Large intestine (tissue), 3 donors: ENCODE measurements at regions not wholly inside any gene's neighbourhood (a gene's known extent, or its start where the extent isn't known, plus 50 kb on each side); places are given as distances from the start of the nearest gene placed in this dataset.
"Not testable (repeated sequence)": the region's sequence is repeated elsewhere in the genome, so short reads cannot be mapped to it uniquely, and the experiment has no call there.

Source experiments
- DNase-seq, 2 donors: peaks; one replicate each; pipeline versions ENCODE4 v3.0.0 to v3.0.0-alpha.2; 2013
- H3K27ac ChIP-seq: one replicate; pipeline ENCODE4 v1.5.1; 2013; ENCODE audit warnings: low read length
- H3K27me3 ChIP-seq: 2 replicates; pipeline ENCODE4 v1.6.1; 2013; ENCODE audit warnings: low read length; ENCODE audit not compliant: control insufficient read depth, insufficient read depth
- H3K36me3 ChIP-seq: 2 replicates; pipeline ENCODE4 v1.6.1; 2013; ENCODE audit warnings: low read length; ENCODE audit not compliant: control insufficient read depth, insufficient read depth
- H3K4me1 ChIP-seq: one replicate; pipeline ENCODE4 v1.6.1; 2013; ENCODE audit warnings: low read length; ENCODE audit not compliant: control insufficient read depth, insufficient read depth
- H3K4me3 ChIP-seq: one replicate; pipeline ENCODE4 v1.5.1; 2013; ENCODE audit warnings: low read length
- H3K9me3 ChIP-seq: one replicate; pipeline ENCODE4 v1.6.1; 2013; ENCODE audit warnings: mild to moderate bottlenecking, low read depth, low read length, moderate library complexity; ENCODE audit not compliant: control insufficient read depth
- WGBS: methylation state at CpG from one replicate; pipeline ENCODE4 v1.1.5; 2013; ENCODE audit warnings: low lambda C conversion rate; ENCODE audit not compliant: insufficient coverage; 5-methylcytosine and 5-hydroxymethylcytosine counted together

DNA sequence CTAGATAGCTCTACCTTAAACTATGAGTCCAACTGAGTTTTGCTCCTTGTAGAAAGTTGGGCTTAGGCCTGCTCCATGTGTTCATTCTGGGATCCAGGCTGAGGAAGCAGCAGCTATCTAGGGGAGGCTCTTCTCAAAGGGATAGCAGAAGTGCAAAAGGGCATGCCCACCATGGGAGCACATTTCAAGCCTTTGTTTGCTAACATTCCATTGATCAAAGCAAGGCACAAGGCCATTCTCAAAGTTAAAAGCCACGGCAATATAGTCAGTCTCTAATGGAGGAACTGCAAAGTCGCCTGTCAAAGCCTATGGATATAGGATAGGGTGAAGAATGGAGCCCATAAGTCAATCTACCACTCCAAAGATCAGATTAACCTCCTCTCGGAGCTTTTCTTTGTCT is 488.1 kb upstream of the ARX start:
- no peaks in the 10 kb centered on the region for H3K9me3 ChIP-seq
- no peak for DNase-seq
- H3K36me3 ChIP-seq = no peaks in the 10 kb centered on the region
- no peaks in the 10 kb centered on the region for H3K4me1 ChIP-seq
- no peak overlapping the region for H3K4me3 ChIP-seq
- no CpG with 5 or more reads among the region's 3 CpGs for WGBS
- no peak overlapping the region for H3K27ac ChIP-seq
- no peaks in the 10 kb centered on the region for H3K27me3 ChIP-seq

DNA sequence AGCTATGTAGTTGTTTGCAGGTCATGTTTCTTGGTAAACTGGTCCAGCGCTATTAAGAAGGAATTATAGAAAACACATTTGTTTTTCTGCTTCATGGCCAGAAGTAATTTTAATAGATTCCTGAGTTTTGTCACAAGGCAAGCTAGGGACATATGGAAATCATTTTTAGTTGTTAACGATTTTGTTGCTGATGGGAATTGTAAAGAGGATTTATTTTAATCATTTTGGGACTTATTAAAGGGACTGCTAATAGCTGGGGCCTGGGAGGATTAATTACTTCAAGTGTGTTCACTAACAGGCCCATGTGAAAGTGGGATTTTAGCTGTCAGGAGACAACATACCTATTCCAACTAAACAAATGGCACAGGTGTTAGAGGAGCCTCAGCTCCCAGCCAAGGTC is 492.0 kb upstream of the ARX start:
- no peak for DNase-seq
- Histone ChIP-seq H3K36me3 (no peaks in the 10 kb centered on the region), H3K4me1 (no peaks in the 10 kb centered on the region), H3K9me3 (no peaks in the 10 kb centered on the region), H3K4me3 (no peak overlapping the region), H3K27ac (no peak overlapping the region), H3K27me3 (no peaks in the 10 kb centered on the region)
- WGBS = no CpG with 5 or more reads among the region's 2 CpGs

DNA sequence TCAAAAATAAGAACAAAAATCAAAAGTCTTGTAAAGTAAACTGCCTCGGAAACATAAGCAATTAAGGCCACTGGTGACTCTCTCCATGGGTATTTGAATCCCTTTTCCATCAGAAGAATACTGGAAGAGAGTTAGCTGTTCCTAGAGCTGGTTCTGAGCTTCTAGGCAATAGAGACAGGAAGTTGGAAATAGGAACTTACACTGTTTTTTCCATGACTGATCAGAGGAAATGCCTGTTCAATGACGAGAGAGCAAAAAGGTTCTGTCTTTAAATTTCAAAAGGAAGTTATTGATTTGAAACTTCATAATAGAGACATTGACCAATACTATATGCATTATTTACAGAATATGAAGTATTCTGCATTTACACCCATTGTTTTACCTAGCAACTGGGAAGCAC is 503.5 kb upstream of the ARX start:
- no peaks in the 10 kb centered on the region for H3K9me3 ChIP-seq
- no peak for DNase-seq
- no peaks in the 10 kb centered on the region for H3K27me3 ChIP-seq
- no peak overlapping the region for H3K27ac ChIP-seq
- no peak overlapping the region for H3K4me3 ChIP-seq
- H3K36me3 ChIP-seq = no peaks in the 10 kb centered on the region
- H3K4me1 ChIP-seq = no peaks in the 10 kb centered on the region
- WGBS = no CpG with 5 or more reads among the region's 2 CpGs

DNA sequence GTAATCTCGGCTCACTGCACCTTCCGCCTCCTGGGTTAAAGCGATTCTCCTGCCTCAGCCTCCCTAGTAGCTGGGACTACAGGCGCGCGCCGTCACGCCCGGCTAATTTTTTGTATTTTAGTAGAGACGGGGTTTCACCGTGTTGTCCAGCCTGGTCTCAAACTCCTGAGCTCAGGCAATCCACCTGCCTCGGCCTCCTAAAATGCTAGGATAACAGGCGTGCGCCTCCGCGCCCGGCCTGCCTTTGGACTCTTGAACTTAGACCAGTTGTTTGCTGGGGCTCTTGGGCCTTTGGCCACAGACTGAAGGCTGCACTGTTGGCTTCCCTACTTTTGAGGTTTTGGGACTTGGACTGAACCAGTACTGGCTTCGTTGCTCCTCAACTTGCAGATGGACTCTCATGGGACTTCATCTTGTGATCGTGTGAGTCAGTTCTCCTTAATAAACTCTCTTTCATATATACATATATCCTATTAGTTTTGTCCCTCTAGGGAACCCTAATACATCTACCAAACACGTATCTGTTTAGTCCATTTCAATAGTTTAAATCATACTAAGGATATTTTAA is 506.8 kb upstream of the ARX start:
- not testable (repeated sequence) for H3K27me3 ChIP-seq, H3K36me3 ChIP-seq, H3K4me3 ChIP-seq, H3K9me3 ChIP-seq, H3K4me1 ChIP-seq, DNase-seq, H3K27ac ChIP-seq
- 100% methylated on average over 1 of the region's 20 CpGs for WGBS

GRCh38 chrX:25523574-25524540 is 508.1 kb upstream of the ARX start:
- no peaks in the 10 kb centered on the region for H3K36me3 ChIP-seq
- WGBS = no CpG with 5 or more reads among the region's 7 CpGs
- DNase-seq = peak; percentile 51 to 74
- H3K4me1 ChIP-seq = no peaks in the 10 kb centered on the region
- H3K9me3 ChIP-seq = no peaks in the 10 kb centered on the region
- H3K27ac ChIP-seq = no peak overlapping the region
- H3K27me3 ChIP-seq = no peaks in the 10 kb centered on the region
- H3K4me3 ChIP-seq = no peak overlapping the region

DNA sequence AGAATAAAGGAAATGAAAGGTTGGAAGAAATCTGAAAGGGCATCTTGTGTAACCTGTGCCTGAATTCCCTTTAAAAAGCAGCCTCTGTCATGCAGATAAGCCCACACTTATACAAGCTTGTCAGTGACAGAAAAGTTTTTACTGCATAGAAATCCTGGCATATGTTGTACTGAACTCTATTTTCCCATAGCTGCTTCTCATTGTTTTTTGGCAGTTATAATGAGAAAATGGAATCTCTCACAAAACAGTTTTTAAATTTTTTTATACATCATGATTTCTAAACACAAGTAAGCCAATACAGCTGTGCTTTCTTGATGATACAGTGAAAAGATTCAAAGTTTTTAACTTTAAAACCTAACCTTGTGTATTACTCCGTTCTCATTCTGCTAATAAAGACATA is 511.4 kb upstream of the ARX start:
- H3K27ac ChIP-seq = no peak overlapping the region
- no peak for DNase-seq
- WGBS = 80% methylated on average over 1 of the region's 1 CpG

GRCh38 chrX:25527596-25527995 is 511.8 kb upstream of the ARX start:
- Histone ChIP-seq H3K27me3 (no peaks in the 10 kb centered on the region), H3K36me3 (no peaks in the 10 kb centered on the region), H3K4me1 (no peaks in the 10 kb centered on the region), H3K27ac (no peak overlapping the region), H3K4me3 (no peak overlapping the region), H3K9me3 (no peaks in the 10 kb centered on the region)
- no peak for DNase-seq
- WGBS = no CpG with 5 or more reads among the region's 3 CpGs

More for the DNA sequence above, 511.4 kb upstream of the ARX start:
- H3K27me3 ChIP-seq = no peaks in the 10 kb centered on the region
- H3K4me1 ChIP-seq = no peaks in the 10 kb centered on the region
- no peaks in the 10 kb centered on the region for H3K36me3 ChIP-seq
- no peak overlapping the region for H3K4me3 ChIP-seq
- H3K9me3 ChIP-seq = no peaks in the 10 kb centered on the region

DNA sequence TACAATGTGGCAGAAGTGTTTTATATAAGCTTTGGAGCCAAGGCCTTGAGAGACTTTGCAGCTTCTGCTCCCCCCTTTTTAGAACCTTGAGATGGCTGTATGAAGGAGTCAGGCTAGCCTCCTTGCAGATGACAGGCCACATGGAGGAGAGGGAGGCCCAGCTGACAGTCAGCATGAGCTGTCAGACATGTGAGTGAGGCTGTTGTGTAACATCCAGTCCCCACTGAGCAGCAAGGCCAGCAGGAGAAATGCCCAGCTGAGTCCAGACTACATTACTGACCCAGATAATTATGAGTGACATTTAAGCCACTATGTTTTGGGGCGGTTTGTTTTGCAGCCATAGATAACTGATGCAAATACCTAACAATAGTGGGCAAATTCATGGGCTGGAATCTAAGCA is 515.3 kb upstream of the ARX start:
- Histone ChIP-seq H3K4me1 (no peaks in the 10 kb centered on the region), H3K9me3 (no peaks in the 10 kb centered on the region), H3K27me3 (no peaks in the 10 kb centered on the region), H3K4me3 (no peak overlapping the region), H3K27ac (no peak overlapping the region), H3K36me3 (no peaks in the 10 kb centered on the region)
- WGBS = no CpG with 5 or more reads among the region's 1 CpG
- DNase-seq = peak; percentile 11 to 15

GRCh38 chrX:25534091-25534490 is 518.3 kb upstream of the ARX start:
- Histone ChIP-seq H3K27ac (no peak overlapping the region), H3K9me3 (no peaks in the 10 kb centered on the region), H3K4me1 (no peaks in the 10 kb centered on the region), H3K36me3 (no peaks in the 10 kb centered on the region), H3K4me3 (no peak overlapping the region), H3K27me3 (no peaks in the 10 kb centered on the region)
- no CpG with 5 or more reads among the region's 1 CpG for WGBS
- DNase-seq = no peak

GRCh38 chrX:25536307-25536970 is 520.7 kb upstream of the ARX start:
- Histone ChIP-seq H3K4me3 (no peak overlapping the region), H3K9me3 (no peaks in the 10 kb centered on the region), H3K27me3 (no peaks in the 10 kb centered on the region), H3K4me1 (no peaks in the 10 kb centered on the region), H3K27ac (no peak overlapping the region), H3K36me3 (no peaks in the 10 kb centered on the region)
- DNase-seq = no peak
- WGBS = no CpG with 5 or more reads among the region's 2 CpGs
